Epithelial cell of proximal tubule (primary cell): ENCODE measurements at regions not wholly inside any gene's neighbourhood (a gene's known extent, or its start where the extent isn't known, plus 50 kb on each side); places are given as distances from the start of the nearest gene placed in this dataset.

Source experiments
- DNase-seq: peaks from one replicate; pipeline ENCODE4 v3.0.0-alpha.2; 2011; ENCODE audit warnings: low read depth
- H3K4me3 ChIP-seq: 2 replicates; pipeline ENCODE4 v1.5.1; 2011; ENCODE audit warnings: low read depth, mild to moderate bottlenecking, low read length
- CTCF ChIP-seq: conservative IDR thresholded peaks from 2 replicates; pipeline ENCODE4 v1.5.1; 2012; ENCODE audit warnings: low read depth, mild to moderate bottlenecking, low read length

GRCh38 chrX:85503258-85504158 is 124.0 kb upstream of the POF1B start:
- TF ChIP-seq CTCF, result no peak
- H3K4me3 ChIP-seq, result no peak overlapping the region
- no peak for DNase-seq

- TF ChIP-seq CTCF, result no peak
- no peak overlapping the region for H3K4me3 ChIP-seq
- DNase-seq, result no peak
Observed at GRCh38 chrX:85501349-85501748, 121.9 kb upstream of the POF1B start.

GRCh38 chrX:85499400-85499799 is 119.9 kb upstream of the POF1B start:
- DNase-seq, result no peak
- no peak overlapping the region for H3K4me3 ChIP-seq
- TF ChIP-seq CTCF, result no peak

GRCh38 chrX:85493821-85494220 is 114.4 kb upstream of the POF1B start:
- no peak for DNase-seq
- H3K4me3 ChIP-seq, result no peak overlapping the region
- no peak for TF ChIP-seq CTCF

- no peak for DNase-seq
- H3K4me3 ChIP-seq, result no peak overlapping the region
- TF ChIP-seq CTCF, result no peak
Observed at GRCh38 chrX:85454295-85454694, 74.8 kb upstream of the POF1B start.

GRCh38 chrX:85444613-85445012 is 65.1 kb upstream of the POF1B start:
- no peak for TF ChIP-seq CTCF
- no peak overlapping the region for H3K4me3 ChIP-seq

More at GRCh38 chrX:85444613-85445012, 65.1 kb upstream of the POF1B start:
- DNase-seq, result no peak
